Endodermal cell (in vitro differentiated cells): ENCODE measurements at regions not wholly inside any gene's neighbourhood (a gene's known extent, or its start where the extent isn't known, plus 50 kb on each side); places are given as distances from the start of the nearest gene placed in this dataset.

Experiments
- DNase-seq: peaks from one replicate; pipeline ENCODE4 v3.0.0-alpha.2; 2017
- H3K27ac ChIP-seq: 2 replicates; pipeline ENCODE4 v1.5.1; 2013; ENCODE audit warnings: mild to moderate bottlenecking, low read depth, low read length, moderate library complexity
- H3K27me3 ChIP-seq: 2 replicates; pipeline ENCODE4 v1.6.1; 2013; ENCODE audit warnings: mild to moderate bottlenecking, low read length, moderate library complexity; ENCODE audit not compliant: insufficient read depth, control insufficient read depth, poor library complexity, severe bottlenecking
- H3K36me3 ChIP-seq: 2 replicates; pipeline ENCODE4 v1.7.0; 2013; ENCODE audit warnings: mild to moderate bottlenecking, low read length, moderate library complexity; ENCODE audit not compliant: control insufficient read depth, insufficient read depth
- H3K4me1 ChIP-seq: one replicate; pipeline ENCODE4 v1.7.0; 2013; ENCODE audit warnings: low read length; ENCODE audit not compliant: control insufficient read depth, insufficient read depth
- H3K4me3 ChIP-seq: 2 replicates; pipeline ENCODE4 v1.5.1; 2013; ENCODE audit warnings: mild to moderate bottlenecking, low read length, moderate library complexity
- H3K9ac ChIP-seq: 2 replicates; pipeline ENCODE4 v1.6.1; 2013; ENCODE audit warnings: mild to moderate bottlenecking, low read length, moderate library complexity; ENCODE audit not compliant: poor library complexity, severe bottlenecking; ENCODE audit errors: extremely low read depth
- H3K9me3 ChIP-seq: 2 replicates; pipeline ENCODE4 v1.6.1; 2013; ENCODE audit warnings: mild to moderate bottlenecking, low read length, moderate library complexity; ENCODE audit not compliant: control insufficient read depth
- H3K27ac Mint-ChIP-seq: 2 replicates; pipeline ENCODE4 v1.8.0; 2020; ENCODE audit warnings: mixed read lengths
- H3K27me3 Mint-ChIP-seq: 2 replicates; pipeline ENCODE4 v1.8.0; 2021; ENCODE audit warnings: mild to moderate bottlenecking, mixed read lengths; ENCODE audit not compliant: insufficient read depth
- H3K36me3 Mint-ChIP-seq: 2 replicates; pipeline ENCODE4 v1.8.0; 2020; ENCODE audit warnings: low read depth, mixed read lengths
- H3K4me1 Mint-ChIP-seq: 2 replicates; pipeline ENCODE4 v1.8.0; 2020; ENCODE audit warnings: mixed read lengths
- H3K4me3 Mint-ChIP-seq: 2 replicates; pipeline ENCODE4 v1.8.0; 2020; ENCODE audit warnings: mild to moderate bottlenecking, moderate library complexity, mixed read lengths
- H3K9me3 Mint-ChIP-seq: 2 replicates; pipeline ENCODE4 v1.8.0; 2020; ENCODE audit warnings: mild to moderate bottlenecking, mixed read lengths
- WGBS, 2 experiments: methylation state at CpG; one replicate each; pipeline versions ENCODE4 v1.1.5 to v1.1.7; 2013; ENCODE audit warnings: missing lambda C conversion rate in 2 of 2, mixed read lengths in 1 of 2; ENCODE audit not compliant: insufficient coverage in 1 of 2, insufficient read length in 1 of 2; 5-methylcytosine and 5-hydroxymethylcytosine counted together
- TF ChIP-seq, protein P1 (sequence below): fragments of 200-600 bp; sonication (generic); conservative IDR thresholded peaks from 2 replicates; pipeline ENCODE4 v1.5.0; 2021; ENCODE audit warnings: antibody characterized with exemption, mild to moderate bottlenecking

DNA sequence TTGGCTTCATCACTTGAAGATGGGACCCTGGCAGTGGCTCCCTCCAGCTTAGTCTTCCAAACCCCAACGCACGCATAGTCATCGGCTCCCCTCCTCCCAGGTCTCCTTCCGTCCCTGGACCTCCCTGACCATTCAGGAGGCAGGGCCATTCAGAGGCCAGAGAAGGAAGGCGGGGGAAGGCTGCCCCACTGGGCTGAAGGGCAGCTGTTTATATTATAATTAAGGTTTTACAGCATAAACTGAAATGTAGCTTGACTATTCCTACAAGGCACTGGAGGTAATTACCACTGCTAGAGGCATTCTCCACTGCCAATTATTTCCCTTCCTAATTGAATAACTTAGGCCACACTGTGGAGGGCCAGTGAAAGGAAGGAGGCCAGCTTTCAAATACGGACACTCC lies 170.6 kb upstream of the PROX1 start:
- TF ChIP-seq, protein P1, sequence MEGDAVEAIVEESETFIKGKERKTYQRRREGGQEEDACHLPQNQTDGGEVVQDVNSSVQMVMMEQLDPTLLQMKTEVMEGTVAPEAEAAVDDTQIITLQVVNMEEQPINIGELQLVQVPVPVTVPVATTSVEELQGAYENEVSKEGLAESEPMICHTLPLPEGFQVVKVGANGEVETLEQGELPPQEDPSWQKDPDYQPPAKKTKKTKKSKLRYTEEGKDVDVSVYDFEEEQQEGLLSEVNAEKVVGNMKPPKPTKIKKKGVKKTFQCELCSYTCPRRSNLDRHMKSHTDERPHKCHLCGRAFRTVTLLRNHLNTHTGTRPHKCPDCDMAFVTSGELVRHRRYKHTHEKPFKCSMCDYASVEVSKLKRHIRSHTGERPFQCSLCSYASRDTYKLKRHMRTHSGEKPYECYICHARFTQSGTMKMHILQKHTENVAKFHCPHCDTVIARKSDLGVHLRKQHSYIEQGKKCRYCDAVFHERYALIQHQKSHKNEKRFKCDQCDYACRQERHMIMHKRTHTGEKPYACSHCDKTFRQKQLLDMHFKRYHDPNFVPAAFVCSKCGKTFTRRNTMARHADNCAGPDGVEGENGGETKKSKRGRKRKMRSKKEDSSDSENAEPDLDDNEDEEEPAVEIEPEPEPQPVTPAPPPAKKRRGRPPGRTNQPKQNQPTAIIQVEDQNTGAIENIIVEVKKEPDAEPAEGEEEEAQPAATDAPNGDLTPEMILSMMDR, result no peak

DNA sequence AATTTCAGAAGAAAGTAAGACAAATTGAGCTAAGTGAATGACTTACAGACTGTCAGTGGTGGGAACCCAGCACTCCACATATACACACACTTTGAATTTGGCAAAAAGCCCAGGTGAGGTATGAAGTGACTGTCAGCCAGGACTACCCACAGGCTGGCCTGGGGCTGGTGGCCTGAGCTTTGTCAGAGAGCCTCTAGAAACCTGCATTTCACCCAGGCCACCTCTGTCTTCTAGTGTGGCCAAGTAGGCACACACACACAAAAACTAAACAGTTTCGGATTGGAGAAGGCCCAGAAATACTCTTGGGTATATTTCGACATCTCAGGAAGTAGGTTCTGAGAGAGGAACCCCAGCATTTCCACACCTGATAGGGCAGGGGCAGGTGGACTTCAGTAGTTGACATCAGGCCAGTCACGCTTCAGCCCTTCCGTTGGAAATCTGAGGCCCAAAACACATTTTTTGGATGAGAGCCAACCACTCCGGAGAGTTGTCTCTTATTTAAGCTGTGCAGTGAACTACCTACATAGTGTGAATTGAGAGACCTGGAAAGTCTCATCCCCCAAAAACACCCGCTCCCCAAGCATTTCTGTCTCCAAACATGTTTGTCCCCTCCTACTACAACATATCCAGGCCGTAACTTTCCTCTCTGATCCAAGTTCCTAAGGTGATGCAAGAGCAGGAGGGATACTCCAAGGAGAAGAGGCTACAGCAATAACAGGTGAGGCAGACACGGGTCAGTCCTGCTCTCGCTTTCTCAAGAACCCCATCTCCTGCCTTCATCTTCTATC lies 167.2 kb upstream of the PROX1 start:
- Histone ChIP-seq H3K36me3 (no peaks in the 10 kb centered on the region), H3K4me1 (no peaks in the 10 kb centered on the region), H3K9ac (no peak overlapping the region), H3K9me3 (no peaks in the 10 kb centered on the region), H3K4me3 (no peak overlapping the region), H3K27me3 (no peaks in the 10 kb centered on the region), H3K27ac (no peak overlapping the region)
- no peak for DNase-seq
- H3K4me3 Mint-ChIP-seq, result no peak overlapping the region
- H3K27ac Mint-ChIP-seq, result no peak overlapping the region
- no peaks in the 10 kb centered on the region for H3K4me1 Mint-ChIP-seq
- TF ChIP-seq, protein P1, result no peak
- H3K9me3 Mint-ChIP-seq, result no peaks in the 10 kb centered on the region
- H3K36me3 Mint-ChIP-seq, result no peaks in the 10 kb centered on the region
- H3K27me3 Mint-ChIP-seq, result peaks cover 3% of the 10 kb centered on the region
- 74 to 90% methylated on average over 7 to 9 of the region's 9 CpGs for WGBS, 2 experiments

More for the DNA sequence above, 170.6 kb upstream of the PROX1 start:
- Histone ChIP-seq H3K27me3 (peaks cover 3% of the 10 kb centered on the region), H3K27ac (no peak overlapping the region), H3K4me3 (no peak overlapping the region), H3K36me3 (no peaks in the 10 kb centered on the region), H3K4me1 (no peaks in the 10 kb centered on the region), H3K9me3 (no peaks in the 10 kb centered on the region), H3K9ac (no peak overlapping the region)
- DNase-seq, result no peak
- Mint-ChIP-seq H3K27ac (no peak overlapping the region), H3K4me1 (no peaks in the 10 kb centered on the region), H3K36me3 (no peaks in the 10 kb centered on the region), H3K9me3 (no peaks in the 10 kb centered on the region), H3K4me3 (no peak overlapping the region), H3K27me3 (peaks cover 12% of the 10 kb centered on the region)
- 92% methylated on average over 6 of the region's 6 CpGs; no CpG with 5 or more reads in 1 of the 2 experiments for WGBS, 2 experiments

DNA sequence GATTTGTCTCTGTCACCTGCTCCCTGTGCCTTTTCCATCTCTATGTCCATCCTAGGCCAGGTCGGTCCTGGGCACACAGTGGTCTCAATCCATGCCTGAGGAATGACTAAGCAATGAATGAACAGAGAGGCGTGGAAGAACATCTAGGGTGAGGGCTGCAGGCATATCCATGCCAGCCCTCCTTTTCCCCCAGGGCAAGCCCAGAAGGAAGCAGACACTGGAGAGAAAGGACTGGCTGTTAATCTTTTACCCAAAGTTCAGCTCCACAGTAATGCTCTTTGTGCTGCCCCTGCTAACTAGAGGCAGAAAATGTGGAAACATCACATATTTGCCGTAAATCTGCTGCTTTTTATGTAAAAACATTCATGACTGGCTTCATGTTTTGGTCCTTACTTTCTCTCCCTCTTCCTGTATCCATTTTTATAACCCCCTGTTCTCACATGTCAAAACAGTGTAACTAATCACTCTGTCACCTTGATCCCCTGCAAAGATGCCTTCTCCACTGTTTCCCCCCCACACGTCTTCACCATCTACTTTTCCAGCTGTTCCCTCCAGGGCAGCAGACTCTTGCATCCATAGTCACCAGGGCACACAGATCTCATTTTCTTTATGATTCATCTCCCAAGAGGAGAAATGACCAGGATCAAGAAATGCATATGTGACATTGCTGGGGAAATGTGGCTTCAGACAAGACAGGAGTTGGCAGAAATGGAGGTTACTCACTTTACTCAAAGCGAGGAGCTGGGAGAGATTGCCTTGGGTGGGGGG lies 166.4 kb upstream of the PROX1 start:
- no peaks in the 10 kb centered on the region for H3K36me3 Mint-ChIP-seq
- Histone ChIP-seq H3K9ac (no peak overlapping the region), H3K4me1 (no peaks in the 10 kb centered on the region), H3K4me3 (no peak overlapping the region), H3K36me3 (no peaks in the 10 kb centered on the region), H3K9me3 (no peaks in the 10 kb centered on the region), H3K27me3 (no peaks in the 10 kb centered on the region), H3K27ac (no peak overlapping the region)
- TF ChIP-seq, protein P1, result no peak
- DNase-seq, result no peak
- no peaks in the 10 kb centered on the region for H3K4me1 Mint-ChIP-seq
- H3K4me3 Mint-ChIP-seq, result no peak overlapping the region
- H3K27me3 Mint-ChIP-seq, result peaks cover 3% of the 10 kb centered on the region
- 90 to 98% methylated on average over 3 to 5 of the region's 5 CpGs for WGBS, 2 experiments
- no peak overlapping the region for H3K27ac Mint-ChIP-seq
- no peaks in the 10 kb centered on the region for H3K9me3 Mint-ChIP-seq
